IPS DF 6.9 (cell line): ENCODE measurements at regions not wholly inside any gene's neighbourhood (a gene's known extent, or its start where the extent isn't known, plus 50 kb on each side); places are given as distances from the start of the nearest gene placed in this dataset.

Source experiments
- DNase-seq: peaks from one replicate; pipeline ENCODE4 v3.0.0-alpha.2; 2013; ENCODE audit warnings: low read depth, low spot score
- H3K27ac ChIP-seq: one replicate; pipeline ENCODE4 v1.5.1; 2013; ENCODE audit warnings: low read length, control low read depth
- H3K27me3 ChIP-seq: 2 replicates; pipeline ENCODE4 v1.6.1; 2013; ENCODE audit warnings: mild to moderate bottlenecking, low read length; ENCODE audit not compliant: control insufficient read depth, insufficient read depth
- H3K36me3 ChIP-seq: 2 replicates; pipeline ENCODE4 v1.6.1; 2013; ENCODE audit warnings: low read length; ENCODE audit not compliant: control insufficient read depth, insufficient read depth
- H3K4me1 ChIP-seq: 2 replicates; pipeline ENCODE4 v1.6.1; 2013; ENCODE audit warnings: low read length; ENCODE audit not compliant: control insufficient read depth, insufficient read depth
- H3K4me3 ChIP-seq: 2 replicates; pipeline ENCODE4 v1.5.1; 2013; ENCODE audit warnings: mild to moderate bottlenecking, low read length
- H3K9me3 ChIP-seq: 2 replicates; pipeline ENCODE4 v1.6.1; 2013; ENCODE audit warnings: low read length, inconsistent platforms; ENCODE audit not compliant: control insufficient read depth, insufficient read depth
- WGBS: extraction: QIAGEN DNeasy Blood & Tissue Kit; methylation state at CpG from one replicate; pipeline ENCODE4 v1.1.7; 2013; ENCODE audit warnings: mixed read lengths, missing lambda C conversion rate; ENCODE audit not compliant: insufficient read length, insufficient coverage; 5-methylcytosine and 5-hydroxymethylcytosine counted together

- H3K4me3 ChIP-seq = no peak overlapping the region
- peaks cover under 1% of the 10 kb centered on the region; the same call in 1 of the 2 replicates for H3K4me1 ChIP-seq
- no peaks in the 10 kb centered on the region for H3K9me3 ChIP-seq
- DNase-seq = no peak
- WGBS = no CpG with 5 or more reads among the region's 1 CpG
- H3K27ac ChIP-seq = no peak overlapping the region
- H3K36me3 ChIP-seq = no peaks in the 10 kb centered on the region
- H3K27me3 ChIP-seq = no peaks in the 10 kb centered on the region
Measured at GRCh38 chr2:167702227-167702626, 545.2 kb downstream of the STK39 start.

- peaks cover 2% of the 10 kb centered on the region; the same call in 1 of the 2 replicates for H3K4me1 ChIP-seq
- H3K36me3 ChIP-seq = no peaks in the 10 kb centered on the region
- no peak overlapping the region for H3K27ac ChIP-seq
- WGBS = no CpG with 5 or more reads among the region's 4 CpGs
- H3K9me3 ChIP-seq = no peaks in the 10 kb centered on the region
- no peak overlapping the region for H3K4me3 ChIP-seq
- no peak for DNase-seq
- H3K27me3 ChIP-seq = no peaks in the 10 kb centered on the region
Measured at GRCh38 chr2:167701651-167702050, 545.7 kb downstream of the STK39 start.

GRCh38 chr2:167697948-167698347 is 549.4 kb downstream of the STK39 start:
- no peak for DNase-seq

GRCh38 chr2:167697194-167697593 is 550.2 kb downstream of the STK39 start:
- no CpG with 5 or more reads among the region's 1 CpG for WGBS
- Histone ChIP-seq H3K27me3 (no peaks in the 10 kb centered on the region), H3K9me3 (no peaks in the 10 kb centered on the region), H3K36me3 (no peaks in the 10 kb centered on the region), H3K4me1 (peaks cover 2% of the 10 kb centered on the region; the same call in 1 of the 2 replicates), H3K4me3 (no peak overlapping the region), H3K27ac (peak overlapping the region; percentile 57)
- no peak for DNase-seq

More at GRCh38 chr2:167697948-167698347, 549.4 kb downstream of the STK39 start:
- Histone ChIP-seq H3K36me3 (no peaks in the 10 kb centered on the region), H3K27me3 (no peaks in the 10 kb centered on the region), H3K4me3 (no peak overlapping the region), H3K27ac (no peak overlapping the region), H3K9me3 (no peaks in the 10 kb centered on the region), H3K4me1 (peaks cover 2% of the 10 kb centered on the region; the same call in 1 of the 2 replicates)
- no CpG with 5 or more reads among the region's 2 CpGs for WGBS

GRCh38 chr2:167692936-167693335 is 554.5 kb downstream of the STK39 start:
- Histone ChIP-seq H3K27ac (no peak overlapping the region), H3K27me3 (no peaks in the 10 kb centered on the region), H3K4me1 (peaks cover 3% of the 10 kb centered on the region; the same call in 1 of the 2 replicates), H3K4me3 (no peak overlapping the region), H3K36me3 (no peaks in the 10 kb centered on the region), H3K9me3 (no peaks in the 10 kb centered on the region)
- no peak for DNase-seq
- WGBS = no CpG with 5 or more reads among the region's 2 CpGs

- Histone ChIP-seq H3K27ac (no peak overlapping the region), H3K4me3 (no peak overlapping the region), H3K36me3 (no peaks in the 10 kb centered on the region), H3K27me3 (no peaks in the 10 kb centered on the region), H3K9me3 (no peaks in the 10 kb centered on the region), H3K4me1 (peaks cover 2% of the 10 kb centered on the region; the same call in 1 of the 2 replicates)
- WGBS = no CpG with 5 or more reads among the region's 1 CpG
- no peak for DNase-seq
Measured at GRCh38 chr2:167692191-167692590, 555.2 kb downstream of the STK39 start.

- no peak overlapping the region for H3K4me3 ChIP-seq
- H3K27me3 ChIP-seq = no peaks in the 10 kb centered on the region
- H3K27ac ChIP-seq = no peak overlapping the region
- no CpG with 5 or more reads among the region's 2 CpGs for WGBS
- H3K9me3 ChIP-seq = no peaks in the 10 kb centered on the region
- H3K4me1 ChIP-seq = peaks cover 1% of the 10 kb centered on the region; the same call in 1 of the 2 replicates
- DNase-seq = peak; percentile 67
- H3K36me3 ChIP-seq = no peaks in the 10 kb centered on the region
Measured at GRCh38 chr2:167689444-167689843, 558.0 kb downstream of the STK39 start.

GRCh38 chr2:167686691-167687090 is 560.7 kb downstream of the STK39 start:
- Histone ChIP-seq H3K4me1 (peaks cover 1% of the 10 kb centered on the region; the same call in 1 of the 2 replicates), H3K9me3 (no peaks in the 10 kb centered on the region), H3K27me3 (no peaks in the 10 kb centered on the region), H3K4me3 (no peak overlapping the region), H3K36me3 (no peaks in the 10 kb centered on the region), H3K27ac (no peak overlapping the region)
- no peak for DNase-seq
- no CpG with 5 or more reads among the region's 7 CpGs for WGBS

- no peak for DNase-seq
- H3K4me1 ChIP-seq = no peaks in the 10 kb centered on the region
- H3K27ac ChIP-seq = no peak overlapping the region
- H3K36me3 ChIP-seq = no peaks in the 10 kb centered on the region
- no peaks in the 10 kb centered on the region for H3K9me3 ChIP-seq
- H3K27me3 ChIP-seq = no peaks in the 10 kb centered on the region
- WGBS = no CpG with 5 or more reads among the region's 6 CpGs
- no peak overlapping the region for H3K4me3 ChIP-seq
Measured at GRCh38 chr2:167681234-167682015, 566.0 kb downstream of the STK39 start.

- no CpG with 5 or more reads among the region's 3 CpGs for WGBS
Measured at GRCh38 chr2:167678158-167678557, 569.2 kb downstream of the STK39 start.

More at GRCh38 chr2:167678158-167678557, 569.2 kb downstream of the STK39 start:
- 0 out of 2 replicates have a peak, but pooled peaks cover 1% of the 10 kb centered on the region for H3K4me1 ChIP-seq
- no peak for DNase-seq
- no peaks in the 10 kb centered on the region for H3K9me3 ChIP-seq
- no peak overlapping the region for H3K27ac ChIP-seq
- H3K36me3 ChIP-seq = no peaks in the 10 kb centered on the region
- no peaks in the 10 kb centered on the region for H3K27me3 ChIP-seq
- no peak overlapping the region for H3K4me3 ChIP-seq
